Amniotic epithelial cell (primary cell): ENCODE measurements at regions not wholly inside any gene's neighbourhood (a gene's known extent, or its start where the extent isn't known, plus 50 kb on each side); places are given as distances from the start of the nearest gene placed in this dataset.
A peak's percentile ranks its signal among the peaks of the same experiment; 100 is the strongest.

Source experiments
- DNase-seq: peaks from one replicate; pipeline ENCODE4 v3.0.0-alpha.2; 2010; ENCODE audit warnings: low read depth

GRCh38 chr4:176843710-176844109 is 51.0 kb upstream of the VEGFC start:
- no peak for DNase-seq

DNA sequence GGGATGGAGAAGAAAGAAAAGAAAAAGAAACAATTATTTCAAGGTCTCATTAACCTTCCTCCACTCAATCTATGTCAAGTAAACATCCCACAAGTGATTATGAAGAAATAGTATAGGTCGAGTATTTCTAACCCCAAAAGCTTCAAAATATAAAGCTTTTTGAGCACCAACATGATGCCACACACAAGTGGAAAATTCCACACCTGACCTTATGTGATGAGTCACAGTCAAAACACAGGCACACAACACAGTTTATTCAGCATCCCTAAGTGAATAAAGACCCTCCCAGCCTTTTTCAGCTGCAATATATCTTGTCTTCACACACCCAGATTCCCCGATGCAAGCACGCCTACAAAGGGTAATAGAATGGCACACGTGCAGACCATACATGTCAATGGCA is 51.7 kb upstream of the VEGFC start:
- no peak for DNase-seq

- no peak for DNase-seq
These were observed 52.9 kb upstream of the VEGFC start for GRCh38 chr4:176845636-176846035.

GRCh38 chr4:176849076-176849475 is 56.4 kb upstream of the VEGFC start:
- DNase-seq: peak; percentile 29

DNA sequence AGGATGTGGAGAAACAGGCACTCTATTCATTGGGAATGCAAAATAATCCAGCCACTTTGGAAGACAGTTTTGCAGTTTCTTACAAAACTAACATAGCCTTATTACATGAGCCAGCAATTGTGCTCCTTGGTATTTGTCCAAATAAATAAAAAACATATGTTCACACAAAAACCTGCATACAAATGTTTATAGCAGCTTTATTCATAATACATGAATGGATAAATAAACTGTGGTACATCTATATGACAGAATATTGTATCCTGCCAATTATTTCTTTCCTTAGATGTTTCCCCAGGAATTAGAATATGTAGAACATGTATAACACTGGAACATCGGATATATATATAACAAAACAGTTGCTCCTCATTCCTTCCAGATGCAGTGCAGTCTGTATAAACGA is 57.7 kb upstream of the VEGFC start:
- DNase-seq: no peak

- DNase-seq: no peak
These were observed 63.7 kb upstream of the VEGFC start for GRCh38 chr4:176856421-176856820.

DNA sequence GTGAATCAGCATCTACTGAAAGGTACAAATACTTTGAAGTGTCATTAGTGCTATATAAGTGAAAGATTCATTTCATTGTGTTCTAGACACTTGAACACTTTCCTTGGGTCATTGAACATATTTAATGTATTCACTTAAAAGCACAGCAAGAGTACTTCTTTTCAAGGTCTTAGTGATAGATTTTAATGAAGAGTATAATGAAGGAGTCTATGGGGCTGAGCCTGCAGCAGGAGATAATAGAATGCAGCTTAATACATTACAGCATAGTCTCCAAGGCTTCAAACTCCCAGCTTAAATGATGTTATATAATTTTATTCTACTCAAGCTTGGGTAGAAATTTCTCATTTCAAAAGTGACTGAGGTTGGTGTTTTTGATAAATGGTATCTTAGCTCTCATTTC is 66.1 kb upstream of the VEGFC start:
- no peak for DNase-seq

- no peak for DNase-seq
These were observed 71.5 kb upstream of the VEGFC start for GRCh38 chr4:176864238-176864637.

GRCh38 chr4:176868676-176869075 is 76.0 kb upstream of the VEGFC start:
- DNase-seq: no peak

DNA sequence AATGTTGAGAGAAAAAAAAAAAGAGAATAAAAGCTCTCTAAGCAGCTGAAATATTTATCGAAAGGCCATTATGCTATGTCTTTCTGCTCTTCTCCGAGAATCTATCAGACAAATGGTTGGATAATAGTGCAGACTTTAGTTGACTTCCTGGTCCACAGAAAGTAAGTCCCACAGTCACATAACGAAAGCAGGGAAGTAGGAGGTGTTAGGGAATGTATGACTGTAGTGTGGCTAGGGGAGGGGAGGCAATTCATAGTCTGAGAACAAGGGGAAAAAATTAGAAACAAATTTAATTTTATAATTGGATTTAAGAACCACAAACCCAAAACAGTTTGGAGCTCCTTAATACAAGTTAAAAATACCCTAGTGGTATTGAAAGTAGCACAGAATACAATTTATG is 79.7 kb upstream of the VEGFC start:
- DNase-seq: no peak

GRCh38 chr4:176874721-176875445 is 82.2 kb upstream of the VEGFC start:
- DNase-seq: no peak

GRCh38 chr4:176875446-176875930 is 82.8 kb upstream of the VEGFC start:
- DNase-seq: peak; percentile 12

GRCh38 chr4:176879380-176880116 is 86.8 kb upstream of the VEGFC start:
- DNase-seq: peak; percentile 42

- DNase-seq: no peak
These were observed 89.5 kb upstream of the VEGFC start for GRCh38 chr4:176882206-176882605.

DNA sequence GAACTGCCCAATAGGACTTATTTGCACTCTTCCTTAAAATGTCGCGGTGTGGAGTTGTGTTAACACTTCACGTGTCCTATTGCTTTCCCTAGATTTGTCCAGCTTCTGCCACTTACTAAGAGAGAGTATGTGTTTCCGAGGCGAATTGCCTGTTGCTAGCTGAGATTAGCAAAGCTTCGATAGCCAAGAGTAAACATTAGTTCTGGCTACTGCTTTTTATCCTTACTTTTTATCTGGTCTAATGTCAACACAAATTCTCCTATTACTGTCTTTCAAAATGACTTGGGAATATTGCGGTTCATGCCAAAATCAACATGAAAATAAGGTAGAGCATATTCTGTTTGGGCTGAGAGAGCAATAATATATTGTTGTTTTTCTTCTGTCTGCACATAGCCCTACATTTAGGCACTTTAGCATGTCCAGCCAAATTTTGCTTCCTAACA is 90.4 kb upstream of the VEGFC start:
- peak; percentile 21 for DNase-seq

DNA sequence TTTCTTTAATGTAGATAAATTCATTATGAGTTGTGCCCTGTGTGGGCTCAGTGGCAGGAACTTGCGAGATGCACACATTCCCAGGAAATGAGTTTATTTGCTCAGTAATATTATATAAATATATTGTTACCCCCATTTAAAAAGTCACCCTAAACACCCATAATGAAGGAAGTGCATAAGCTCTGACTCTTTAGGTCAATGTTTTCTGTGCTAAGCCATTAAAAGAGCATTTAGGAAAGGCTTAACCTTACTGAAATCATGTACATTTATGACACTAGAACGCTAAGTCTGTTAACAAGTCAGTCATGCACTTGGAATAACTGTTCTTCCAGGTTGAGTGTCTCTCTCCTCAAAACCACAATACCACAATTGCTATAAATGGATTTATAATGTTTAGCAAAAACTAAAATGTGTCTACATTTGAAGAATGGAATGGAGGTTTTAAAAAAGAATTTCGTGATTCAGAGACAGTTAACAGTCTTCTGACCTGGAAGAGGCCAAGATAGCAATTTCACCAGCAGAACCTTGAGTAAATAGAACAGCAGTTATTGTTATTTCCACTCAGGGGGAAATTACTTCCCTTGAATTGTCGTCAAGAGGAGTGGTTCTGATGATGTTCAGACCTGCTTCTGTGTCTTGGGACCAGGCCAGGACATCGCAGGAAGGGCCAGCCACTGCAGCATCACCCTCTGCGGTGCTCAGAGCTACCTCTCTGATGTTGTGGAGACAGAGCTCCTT is 91.1 kb upstream of the VEGFC start:
- DNase-seq: peak; percentile 95

GRCh38 chr4:176885224-176885623 is 92.5 kb upstream of the VEGFC start:
- peak; percentile 47 for DNase-seq

DNA sequence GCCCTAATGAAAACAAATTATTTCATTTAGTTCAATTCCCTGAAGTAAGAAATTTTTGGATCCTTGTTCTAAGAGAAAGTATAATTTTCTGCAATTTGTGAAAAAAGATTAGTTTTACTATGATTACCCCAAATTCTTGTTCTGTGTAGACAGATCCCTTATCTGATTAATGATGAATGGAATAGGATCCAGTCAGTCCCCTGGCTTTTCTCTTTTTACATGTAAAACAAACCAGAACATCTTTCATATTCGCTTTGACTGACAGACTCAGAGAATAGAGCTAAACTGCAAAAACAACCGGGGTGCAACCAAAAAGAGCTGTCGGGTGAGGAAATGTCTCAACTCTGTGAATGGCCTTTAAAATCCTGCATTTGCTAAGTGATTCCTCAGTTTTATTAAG is 93.4 kb upstream of the VEGFC start:
- no peak for DNase-seq

DNA sequence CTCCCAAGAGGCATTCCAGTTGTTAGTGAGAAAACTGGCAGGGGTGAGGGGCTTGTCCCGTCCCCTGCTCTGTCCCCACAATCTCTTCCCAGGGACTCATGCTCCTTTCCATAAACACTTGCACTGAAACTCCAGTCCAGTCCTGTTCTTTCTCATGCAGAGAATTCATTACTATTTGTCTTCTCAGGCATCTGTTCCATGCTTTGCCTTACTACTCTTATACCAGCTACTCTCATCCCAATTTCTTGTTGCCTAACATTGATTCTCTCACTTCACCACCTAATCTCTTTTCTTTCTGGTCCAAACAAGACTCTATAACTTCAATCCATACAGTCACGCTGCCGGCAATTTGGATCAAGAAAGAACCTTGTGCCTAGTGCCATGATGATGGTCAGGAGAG is 97.1 kb upstream of the VEGFC start:
- no peak for DNase-seq

DNA sequence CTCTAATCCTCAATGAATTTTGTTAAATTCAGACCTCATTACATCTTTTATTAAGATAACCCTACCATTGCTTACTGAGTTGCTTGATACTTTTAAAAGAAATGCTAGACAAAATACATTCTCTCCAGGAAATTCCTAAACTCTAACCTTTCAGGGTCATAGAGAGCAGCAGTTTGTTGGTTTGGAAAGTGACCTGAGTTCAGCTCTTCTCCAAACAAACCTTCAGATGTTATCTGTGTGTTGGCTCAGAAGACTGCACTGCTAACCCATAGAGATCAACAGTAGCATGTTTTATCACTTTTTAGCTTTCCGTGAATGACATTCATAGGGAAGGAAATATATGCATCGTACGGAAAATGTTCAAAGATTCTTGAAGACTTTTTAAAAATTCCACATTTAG is 101.8 kb upstream of the VEGFC start:
- DNase-seq: no peak

DNA sequence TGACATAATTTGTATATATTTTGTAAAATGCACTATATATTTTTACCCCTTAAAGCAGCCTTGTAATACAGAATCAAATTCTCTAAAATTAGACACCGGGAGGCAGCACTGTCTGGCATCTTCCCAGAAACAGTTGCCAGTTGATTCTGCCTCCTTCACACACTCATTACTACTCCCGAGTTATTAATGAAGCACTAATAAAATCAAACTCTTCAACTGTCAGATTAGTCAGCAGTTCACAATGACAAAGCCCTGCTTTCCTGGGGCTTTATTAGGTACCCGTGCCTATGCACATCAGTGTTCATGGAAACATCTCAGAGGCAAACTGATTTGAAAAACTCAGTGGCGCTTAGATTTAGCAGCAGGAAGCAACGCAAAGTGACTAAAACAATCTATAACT is 103.5 kb upstream of the VEGFC start:
- no peak for DNase-seq

DNA sequence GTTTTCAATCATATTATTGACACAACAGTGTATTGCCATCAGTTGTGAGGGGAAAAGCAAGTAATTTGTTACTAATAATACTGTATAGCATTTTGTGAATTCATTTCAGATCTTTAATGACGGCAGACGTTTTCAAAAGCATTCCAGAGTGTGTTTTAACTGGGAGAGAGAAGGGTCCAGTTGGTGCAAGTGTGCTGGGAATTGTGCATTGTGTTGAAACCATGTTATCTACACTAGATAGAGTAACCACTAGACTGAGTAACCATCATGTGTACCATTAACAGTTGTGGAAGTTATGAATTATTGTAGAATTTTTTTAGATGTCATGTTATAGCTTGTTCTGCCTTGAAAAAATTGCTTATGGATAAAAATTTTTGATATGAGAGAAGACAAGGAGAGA is 104.5 kb upstream of the VEGFC start:
- peak; percentile 55 for DNase-seq

DNA sequence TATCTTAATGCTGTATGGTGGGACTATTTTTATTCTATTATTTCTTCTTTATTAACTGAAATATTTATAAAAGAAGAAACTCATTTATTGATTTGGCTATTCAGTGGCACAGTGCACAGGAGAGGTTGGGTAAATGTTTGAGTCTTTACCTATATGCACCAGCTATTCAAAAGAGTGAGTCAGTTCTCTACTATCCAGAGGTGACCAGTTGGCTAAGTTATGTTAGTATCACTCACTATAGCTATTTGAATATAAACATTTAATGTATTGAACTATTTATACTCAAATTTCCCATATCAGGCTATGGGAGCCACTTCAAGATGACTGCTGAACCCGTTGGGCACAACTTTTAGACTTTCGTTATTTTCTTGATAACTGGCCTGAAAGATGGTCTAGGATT is 106.1 kb upstream of the VEGFC start:
- no peak for DNase-seq
